SK-N-SH treated with all-trans-retinoic acid at 6 μM for 48 hours (cell line): ENCODE measurements at regions not wholly inside any gene's neighbourhood (a gene's known extent, or its start where the extent isn't known, plus 50 kb on each side); places are given as distances from the start of the nearest gene placed in this dataset.

Experiments
- ATAC-seq: fragments of 200-7000 bp; cut with Tn5 transposase; 3 replicates; pipeline ENCODE4 v1.9.1; 2020; ENCODE audit warnings: mild to moderate bottlenecking, moderate library complexity
- ARNTL ChIP-seq: fragments of 450-650 bp; formaldehyde crosslinking; IDR thresholded peaks from 2 replicates; pipeline ENCODE4 v1.5.0; 2020; ENCODE audit warnings: low read depth, mild to moderate bottlenecking, moderate library complexity, borderline replicate concordance
- BACH2 ChIP-seq: fragments of 250-450 bp; sonication (Bioruptor Pico); IDR thresholded peaks from 2 replicates; pipeline ENCODE4 v1.9.0; 2021; ENCODE audit warnings: mild to moderate bottlenecking, borderline replicate concordance
- CSDC2 ChIP-seq: fragments of 250-450 bp; sonication (Bioruptor Pico); IDR thresholded peaks from 2 replicates; pipeline ENCODE4 v1.5.0; 2020; ENCODE audit warnings: mild to moderate bottlenecking, moderate library complexity
- CSRNP3 ChIP-seq: fragments of 250-450 bp; sonication (Bioruptor Pico); IDR thresholded peaks from 2 replicates; pipeline ENCODE4 v1.5.1; 2021; ENCODE audit warnings: mild to moderate bottlenecking, moderate library complexity
- ESRRG ChIP-seq: fragments of 250-450 bp; sonication (Bioruptor Pico); IDR thresholded peaks from 2 replicates; pipeline ENCODE4 v1.6.1; 2021; ENCODE audit warnings: mild to moderate bottlenecking
- GLIS3 ChIP-seq: fragments of 250-450 bp; sonication (Bioruptor Pico); IDR thresholded peaks from 2 replicates; pipeline ENCODE4 v1.5.0; 2020; ENCODE audit warnings: mild to moderate bottlenecking, moderate library complexity
- ISL1 ChIP-seq: fragments of 250-450 bp; sonication (Bioruptor Pico); IDR thresholded peaks from 2 replicates; pipeline ENCODE4 v2.1.2; 2022; ENCODE audit warnings: mild to moderate bottlenecking, moderate library complexity
- OSR1 ChIP-seq: fragments of 250-450 bp; sonication (Bioruptor Pico); IDR thresholded peaks from 2 replicates; pipeline ENCODE4 v1.8.0; 2022; ENCODE audit warnings: moderate library complexity, mild to moderate bottlenecking, inconsistent platforms
- PATZ1 ChIP-seq: fragments of 250-450 bp; sonication (Bioruptor Pico); IDR thresholded peaks from 2 replicates; pipeline ENCODE4 v1.8.0; 2020; ENCODE audit warnings: mild to moderate bottlenecking, moderate library complexity, borderline replicate concordance
- PPARA ChIP-seq: fragments of 250-450 bp; sonication (Bioruptor Pico); IDR thresholded peaks from 2 replicates; pipeline ENCODE4 v1.5.0; 2020; ENCODE audit warnings: mild to moderate bottlenecking, borderline replicate concordance
- RARB ChIP-seq: fragments of 250-450 bp; sonication (Bioruptor Pico); IDR thresholded peaks from 2 replicates; pipeline ENCODE4 v1.8.0; 2021; ENCODE audit warnings: mild to moderate bottlenecking, moderate library complexity
- SNAI2 ChIP-seq: fragments of 250-450 bp; sonication (Bioruptor Pico); IDR thresholded peaks from 2 replicates; pipeline ENCODE4 v1.5.0; 2020; ENCODE audit warnings: mild to moderate bottlenecking, moderate library complexity
- TCF4 ChIP-seq: fragments of 250-450 bp; sonication (Bioruptor Pico); IDR thresholded peaks from 2 replicates; pipeline ENCODE4 v1.8.0; 2021; ENCODE audit warnings: mild to moderate bottlenecking, moderate library complexity, borderline replicate concordance
- TOX ChIP-seq: fragments of 250-450 bp; sonication (Bioruptor Pico); IDR thresholded peaks from 2 replicates; pipeline ENCODE4 v1.8.0; 2021; ENCODE audit warnings: mild to moderate bottlenecking, moderate library complexity, borderline replicate concordance
- TSHZ2 ChIP-seq: fragments of 250-450 bp; sonication (Bioruptor Pico); IDR thresholded peaks from 2 replicates; pipeline ENCODE4 v1.5.0; 2020; ENCODE audit warnings: mild to moderate bottlenecking, moderate library complexity
- ZC3H10 ChIP-seq: fragments of 250-450 bp; sonication (Bioruptor Pico); IDR thresholded peaks from 2 replicates; pipeline ENCODE4 v1.5.1; 2021; ENCODE audit warnings: mild to moderate bottlenecking, moderate library complexity
- ZFP3 ChIP-seq: fragments of 250-450 bp; sonication (Bioruptor Pico); IDR thresholded peaks from 2 replicates; pipeline ENCODE4 v1.5.0; 2020; ENCODE audit warnings: mild to moderate bottlenecking, moderate library complexity
- ZNF565 ChIP-seq: fragments of 450-650 bp; formaldehyde crosslinking; conservative IDR thresholded peaks from 2 replicates; pipeline ENCODE4 v1.5.0; 2020; ENCODE audit warnings: low read depth, mild to moderate bottlenecking, moderate library complexity
- ZNF70 ChIP-seq: fragments of 450-650 bp; formaldehyde crosslinking; IDR thresholded peaks from 2 replicates; pipeline ENCODE4 v1.5.0; 2020; ENCODE audit warnings: mild to moderate bottlenecking, moderate library complexity
- TF ChIP-seq, protein P1 (sequence below): fragments of 250-450 bp; sonication (Bioruptor Pico); IDR thresholded peaks from 2 replicates; pipeline ENCODE4 v1.5.1; 2020; ENCODE audit warnings: low read depth, mild to moderate bottlenecking, moderate library complexity

GRCh38 chr14:98954349-98955000, 317.5 kb downstream of the BCL11B start:
- no peak for ATAC-seq
- TF ChIP-seq GLIS3: no peak
- no peak for TF ChIP-seq OSR1 (CRISPR knock-in tag)
- no peak for TF ChIP-seq ZNF70 (CRISPR knock-in tag)
- no peak for TF ChIP-seq ZFP3 (CRISPR knock-in tag)
- TF ChIP-seq CSRNP3 (CRISPR knock-in tag): no peak
- TF ChIP-seq TCF4 (CRISPR knock-in tag): no peak
- no peak for TF ChIP-seq CSDC2 (CRISPR knock-in tag)
- no peak for TF ChIP-seq RARB (CRISPR knock-in tag)
- no peak for TF ChIP-seq SNAI2
- no peak for TF ChIP-seq TOX (CRISPR knock-in tag)
- TF ChIP-seq BACH2 (CRISPR knock-in tag): no peak
- no peak for TF ChIP-seq ARNTL (CRISPR knock-in tag)
- no peak for TF ChIP-seq ESRRG (CRISPR knock-in tag)
- TF ChIP-seq ZNF565 (CRISPR knock-in tag): no peak
- no peak for TF ChIP-seq PATZ1 (CRISPR knock-in tag)
- TF ChIP-seq, protein P1, sequence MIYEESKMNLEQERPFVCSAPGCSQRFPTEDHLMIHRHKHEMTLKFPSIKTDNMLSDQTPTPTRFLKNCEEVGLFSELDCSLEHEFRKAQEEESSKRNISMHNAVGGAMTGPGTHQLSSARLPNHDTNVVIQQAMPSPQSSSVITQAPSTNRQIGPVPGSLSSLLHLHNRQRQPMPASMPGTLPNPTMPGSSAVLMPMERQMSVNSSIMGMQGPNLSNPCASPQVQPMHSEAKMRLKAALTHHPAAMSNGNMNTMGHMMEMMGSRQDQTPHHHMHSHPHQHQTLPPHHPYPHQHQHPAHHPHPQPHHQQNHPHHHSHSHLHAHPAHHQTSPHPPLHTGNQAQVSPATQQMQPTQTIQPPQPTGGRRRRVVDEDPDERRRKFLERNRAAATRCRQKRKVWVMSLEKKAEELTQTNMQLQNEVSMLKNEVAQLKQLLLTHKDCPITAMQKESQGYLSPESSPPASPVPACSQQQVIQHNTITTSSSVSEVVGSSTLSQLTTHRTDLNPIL (CRISPR knock-in tag): no peak
- TF ChIP-seq ISL1 (CRISPR knock-in tag): no peak
- TF ChIP-seq ZC3H10 (CRISPR knock-in tag): no peak
- TF ChIP-seq PPARA: no peak

DNA sequence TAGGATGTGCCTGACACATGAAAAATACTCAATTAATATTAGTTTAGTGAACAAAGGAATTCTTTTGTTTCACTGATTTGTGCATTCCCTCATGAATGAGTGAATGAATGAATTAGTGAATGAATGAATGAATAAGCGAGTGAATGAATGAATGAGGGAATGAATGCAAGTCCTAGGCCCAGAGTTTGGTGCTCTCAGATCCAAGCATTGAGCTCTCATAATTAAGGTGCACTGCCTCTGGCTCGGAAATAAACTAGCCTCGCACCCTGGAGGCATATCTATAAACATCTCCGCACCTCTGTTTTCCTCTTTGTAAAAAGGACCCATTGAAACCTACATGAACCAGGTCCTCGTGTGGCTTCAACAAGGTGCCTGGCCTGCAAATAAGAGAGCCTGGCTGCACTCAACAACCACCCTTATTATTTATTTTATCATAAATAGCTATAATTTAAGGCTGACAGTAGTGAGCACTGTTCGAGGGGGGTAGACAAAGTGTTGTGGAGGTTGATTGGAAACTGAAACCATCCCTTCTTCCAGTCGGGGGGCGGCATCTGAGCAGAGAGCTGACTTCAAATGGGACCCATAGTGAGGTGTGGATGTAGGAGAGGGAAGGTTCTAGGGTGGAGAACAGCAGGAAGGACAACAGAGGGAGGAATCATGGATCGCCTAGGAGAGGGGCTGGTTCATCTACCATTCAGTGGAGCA, 316.8 kb downstream of the BCL11B start:
- ATAC-seq: no peak
- TF ChIP-seq TSHZ2 (no peak), ZC3H10 (CRISPR knock-in tag) (no peak), ARNTL (CRISPR knock-in tag) (no peak), BACH2 (CRISPR knock-in tag) (no peak), CSDC2 (CRISPR knock-in tag) (no peak), TOX (CRISPR knock-in tag) (no peak), CSRNP3 (CRISPR knock-in tag) (no peak), ESRRG (CRISPR knock-in tag) (no peak)
- TF ChIP-seq, protein P1 (CRISPR knock-in tag): no peak
